ENCODE measurements at regions not wholly inside any gene's neighbourhood (a gene's known extent, or its start where the extent isn't known, plus 50 kb on each side); places are given as distances from the start of the nearest gene placed in this dataset.

- Histone ChIP-seq H2BK120ac (ENCODE audit: insufficient read depth, low read length, poor library complexity) (no peak overlapping the region), H3K4me1 (ENCODE audit: control insufficient read depth in 1 of 2, insufficient read depth in 2 of 2, low read length in 2 of 2) (no peaks in the 10 kb centered on the region), H2AFZ (ENCODE audit: insufficient read depth, low read length, poor library complexity) (no peak overlapping the region), H3K23ac (ENCODE audit: low read length) (no peak overlapping the region), H3K27me3 (ENCODE audit: insufficient read depth, low read length) (no peaks in the 10 kb centered on the region), H3K79me1 (ENCODE audit: low read length) (no peaks in the 10 kb centered on the region), H2BK5ac (ENCODE audit: low read depth, low read length, poor library complexity) (no peak overlapping the region), H3K36me3 (ENCODE audit: control insufficient read depth in 1 of 2, insufficient read depth in 2 of 2, low read length in 2 of 2) (no peaks in the 10 kb centered on the region), H3K9me3 (ENCODE audit: insufficient read depth, low read depth, low read length) (no peaks in the 10 kb centered on the region), H3K4ac (ENCODE audit: low read depth, low read length) (no peak overlapping the region), H3K4me3 (ENCODE audit: low read depth, low read length) (no peak overlapping the region), H2AK5ac (ENCODE audit: low read length) (no peak overlapping the region), H4K12ac (ENCODE audit: low read depth, low read length) (no peak overlapping the region), H2BK12ac (ENCODE audit: low read length) (no peak overlapping the region), H3K14ac (ENCODE audit: low read length) (no peak overlapping the region), H3K9ac (ENCODE audit: low read length) (no peak overlapping the region), H3K4me2 (ENCODE audit: low read length) (no peak overlapping the region), H3K27ac (ENCODE audit: low read depth, low read length) (no peak overlapping the region), H4K8ac (ENCODE audit: low read depth, low read length) (no peak overlapping the region), H3K79me2 (ENCODE audit: control insufficient read depth, insufficient read depth, low read length, poor library complexity) (no peaks in the 10 kb centered on the region), H3K18ac (ENCODE audit: low read length) (no peak overlapping the region), H4K91ac (ENCODE audit: low read depth, low read length) (no peak overlapping the region)
- DNase-seq, result no peak
- WGBS (ENCODE audit: extremely low coverage, insufficient coverage, insufficient read length), result no CpG with 5 or more reads among the region's 7 CpGs
These were observed 812.7 kb downstream of the PLA2G4A start for GRCh38 chr1:187641463-187641862.

- Histone ChIP-seq H3K18ac (ENCODE audit: low read length) (no peak overlapping the region), H3K27me3 (ENCODE audit: insufficient read depth, low read length) (no peaks in the 10 kb centered on the region), H3K4me2 (ENCODE audit: low read length) (no peak overlapping the region), H3K79me1 (ENCODE audit: low read length) (no peaks in the 10 kb centered on the region), H2AK5ac (ENCODE audit: low read length) (no peak overlapping the region), H3K14ac (ENCODE audit: low read length) (no peak overlapping the region), H2BK12ac (ENCODE audit: low read length) (no peak overlapping the region), H3K4me3 (ENCODE audit: low read depth, low read length) (no peak overlapping the region), H3K4me1 (ENCODE audit: control insufficient read depth in 1 of 2, insufficient read depth in 2 of 2, low read length in 2 of 2) (no peaks in the 10 kb centered on the region), H3K9me3 (ENCODE audit: insufficient read depth, low read depth, low read length) (no peaks in the 10 kb centered on the region), H3K23ac (ENCODE audit: low read length) (no peak overlapping the region), H2BK120ac (ENCODE audit: insufficient read depth, low read length, poor library complexity) (no peak overlapping the region), H2BK5ac (ENCODE audit: low read depth, low read length, poor library complexity) (no peak overlapping the region), H2AFZ (ENCODE audit: insufficient read depth, low read length, poor library complexity) (no peak overlapping the region), H4K91ac (ENCODE audit: low read depth, low read length) (no peak overlapping the region), H4K8ac (ENCODE audit: low read depth, low read length) (no peak overlapping the region), H3K79me2 (ENCODE audit: control insufficient read depth, insufficient read depth, low read length, poor library complexity) (no peaks in the 10 kb centered on the region), H3K9ac (ENCODE audit: low read length) (no peak overlapping the region), H4K12ac (ENCODE audit: low read depth, low read length) (no peak overlapping the region), H3K36me3 (ENCODE audit: control insufficient read depth in 1 of 2, insufficient read depth in 2 of 2, low read length in 2 of 2) (no peaks in the 10 kb centered on the region), H3K27ac (ENCODE audit: low read depth, low read length) (no peak overlapping the region), H3K4ac (ENCODE audit: low read depth, low read length) (no peak overlapping the region)
- DNase-seq, result no peak
- no CpG with 5 or more reads among the region's 2 CpGs for WGBS (ENCODE audit: extremely low coverage, insufficient coverage, insufficient read length)
These were observed 813.2 kb downstream of the PLA2G4A start for GRCh38 chr1:187641907-187642306.

- H2BK12ac ChIP-seq (ENCODE audit: low read length), result no peak overlapping the region
These were observed 816.9 kb downstream of the PLA2G4A start for GRCh38 chr1:187645651-187646050.

GRCh38 chr1:187646536-187647107, 817.9 kb downstream of the PLA2G4A start:
- Histone ChIP-seq H3K18ac (ENCODE audit: low read length) (no peak overlapping the region), H3K36me3 (ENCODE audit: control insufficient read depth in 1 of 2, insufficient read depth in 2 of 2, low read length in 2 of 2) (no peaks in the 10 kb centered on the region), H3K4ac (ENCODE audit: low read depth, low read length) (no peak overlapping the region), H4K8ac (ENCODE audit: low read depth, low read length) (no peak overlapping the region), H2BK5ac (ENCODE audit: low read depth, low read length, poor library complexity) (no peak overlapping the region), H3K4me3 (ENCODE audit: low read depth, low read length) (no peak overlapping the region), H3K27ac (ENCODE audit: low read depth, low read length) (no peak overlapping the region), H2BK12ac (ENCODE audit: low read length) (no peak overlapping the region), H4K91ac (ENCODE audit: low read depth, low read length) (no peak overlapping the region), H3K4me2 (ENCODE audit: low read length) (no peak overlapping the region), H3K79me2 (ENCODE audit: control insufficient read depth, insufficient read depth, low read length, poor library complexity) (no peaks in the 10 kb centered on the region), H3K9ac (ENCODE audit: low read length) (no peak overlapping the region), H3K27me3 (ENCODE audit: insufficient read depth, low read length) (no peaks in the 10 kb centered on the region), H3K14ac (ENCODE audit: low read length) (no peak overlapping the region), H2AFZ (ENCODE audit: insufficient read depth, low read length, poor library complexity) (no peak overlapping the region), H3K79me1 (ENCODE audit: low read length) (no peaks in the 10 kb centered on the region), H3K9me3 (ENCODE audit: insufficient read depth, low read depth, low read length) (no peaks in the 10 kb centered on the region), H4K12ac (ENCODE audit: low read depth, low read length) (no peak overlapping the region), H2BK120ac (ENCODE audit: insufficient read depth, low read length, poor library complexity) (no peak overlapping the region), H3K4me1 (ENCODE audit: control insufficient read depth in 1 of 2, insufficient read depth in 2 of 2, low read length in 2 of 2) (no peaks in the 10 kb centered on the region), H2AK5ac (ENCODE audit: low read length) (no peak overlapping the region), H3K23ac (ENCODE audit: low read length) (no peak overlapping the region)
- no CpG with 5 or more reads among the region's 4 CpGs for WGBS (ENCODE audit: extremely low coverage, insufficient coverage, insufficient read length)
- DNase-seq, result no peak

More at GRCh38 chr1:187645651-187646050, 816.9 kb downstream of the PLA2G4A start:
- H2AFZ ChIP-seq (ENCODE audit: insufficient read depth, low read length, poor library complexity), result no peak overlapping the region
- no peaks in the 10 kb centered on the region for H3K79me2 ChIP-seq (ENCODE audit: control insufficient read depth, insufficient read depth, low read length, poor library complexity)
- H2BK120ac ChIP-seq (ENCODE audit: insufficient read depth, low read length, poor library complexity), result no peak overlapping the region
- H3K14ac ChIP-seq (ENCODE audit: low read length), result no peak overlapping the region
- no peak for DNase-seq
- no peak overlapping the region for H4K8ac ChIP-seq (ENCODE audit: low read depth, low read length)
- no peaks in the 10 kb centered on the region for H3K36me3 ChIP-seq (ENCODE audit: control insufficient read depth in 1 of 2, insufficient read depth in 2 of 2, low read length in 2 of 2)
- WGBS (ENCODE audit: extremely low coverage, insufficient coverage, insufficient read length), result no CpG with 5 or more reads among the region's 2 CpGs
- H3K4me2 ChIP-seq (ENCODE audit: low read length), result no peak overlapping the region
- H3K4me3 ChIP-seq (ENCODE audit: low read depth, low read length), result no peak overlapping the region
- H2AK5ac ChIP-seq (ENCODE audit: low read length), result no peak overlapping the region
- no peak overlapping the region for H3K27ac ChIP-seq (ENCODE audit: low read depth, low read length)
- H4K12ac ChIP-seq (ENCODE audit: low read depth, low read length), result no peak overlapping the region
- no peaks in the 10 kb centered on the region for H3K4me1 ChIP-seq (ENCODE audit: control insufficient read depth in 1 of 2, insufficient read depth in 2 of 2, low read length in 2 of 2)
- no peak overlapping the region for H2BK5ac ChIP-seq (ENCODE audit: low read depth, low read length, poor library complexity)
- H3K79me1 ChIP-seq (ENCODE audit: low read length), result no peaks in the 10 kb centered on the region
- no peak overlapping the region for H3K4ac ChIP-seq (ENCODE audit: low read depth, low read length)
- H3K9ac ChIP-seq (ENCODE audit: low read length), result no peak overlapping the region
- H3K27me3 ChIP-seq (ENCODE audit: insufficient read depth, low read length), result no peaks in the 10 kb centered on the region
- H3K9me3 ChIP-seq (ENCODE audit: insufficient read depth, low read depth, low read length), result no peaks in the 10 kb centered on the region
- no peak overlapping the region for H4K91ac ChIP-seq (ENCODE audit: low read depth, low read length)
- H3K23ac ChIP-seq (ENCODE audit: low read length), result no peak overlapping the region
- H3K18ac ChIP-seq (ENCODE audit: low read length), result no peak overlapping the region

Data from trophoblast cell (in vitro differentiated cells and primary cell).